ENCODE measurements at regions not wholly inside any gene's neighbourhood (a gene's known extent, or its start where the extent isn't known, plus 50 kb on each side); places are given as distances from the start of the nearest gene placed in this dataset.

- TF ChIP-seq CTCF (IDR thresholded peaks at IDR 0.05) (no peak), EZH2phosphoT487 (IDR thresholded peaks at IDR 0.05) (no peak), EZH2 (IDR thresholded peaks at IDR 0.05) (no peak)
Measured at GRCh38 chr18:43501099-43501498, 223.8 kb upstream of the SYT4 start.

Measured in neural progenitor cell (in vitro differentiated cells).